D721Med (cell line): ENCODE measurements at regions not wholly inside any gene's neighbourhood (a gene's known extent, or its start where the extent isn't known, plus 50 kb on each side); places are given as distances from the start of the nearest gene placed in this dataset.

Experiments used
- DNase-seq: peaks from one replicate; pipeline ENCODE4 v3.0.0; 2011; ENCODE audit warnings: low spot score; ENCODE audit not compliant: insufficient read length
- FAIRE-seq: peaks from 2 replicates; lab custom pipeline; 2011; peaks lifted over from hg19 to GRCh38; lab: Jason Lieb, UNC
- TF ChIP-seq, protein P1 (sequence below): IDR thresholded peaks from 2 replicates; pipeline ENCODE4 v1.5.1; 2012; ENCODE audit warnings: mild to moderate bottlenecking, control low read depth; ENCODE audit not compliant: insufficient read depth; ENCODE audit errors: missing control alignments

DNA sequence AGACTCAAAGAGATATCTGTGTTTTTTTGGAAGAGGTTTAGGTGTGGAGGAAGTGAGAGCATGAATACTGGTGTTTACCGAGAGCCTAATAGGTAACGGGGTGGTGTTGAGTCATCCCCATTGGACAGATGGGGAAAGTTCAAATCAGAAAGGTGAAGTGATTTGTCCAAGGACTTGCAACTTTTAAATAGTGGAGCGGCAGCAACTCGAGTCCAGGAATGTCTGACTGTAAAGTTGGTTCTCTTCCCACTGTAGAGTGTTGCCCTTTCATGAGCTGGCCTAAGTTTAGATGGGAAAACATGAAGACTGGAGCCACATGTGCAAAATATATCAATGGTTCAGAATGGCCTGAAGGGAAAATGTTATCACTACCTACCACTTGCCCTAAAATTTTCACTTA is 125.7 kb downstream of the LYPLAL1 start:
- TF ChIP-seq, protein P1, sequence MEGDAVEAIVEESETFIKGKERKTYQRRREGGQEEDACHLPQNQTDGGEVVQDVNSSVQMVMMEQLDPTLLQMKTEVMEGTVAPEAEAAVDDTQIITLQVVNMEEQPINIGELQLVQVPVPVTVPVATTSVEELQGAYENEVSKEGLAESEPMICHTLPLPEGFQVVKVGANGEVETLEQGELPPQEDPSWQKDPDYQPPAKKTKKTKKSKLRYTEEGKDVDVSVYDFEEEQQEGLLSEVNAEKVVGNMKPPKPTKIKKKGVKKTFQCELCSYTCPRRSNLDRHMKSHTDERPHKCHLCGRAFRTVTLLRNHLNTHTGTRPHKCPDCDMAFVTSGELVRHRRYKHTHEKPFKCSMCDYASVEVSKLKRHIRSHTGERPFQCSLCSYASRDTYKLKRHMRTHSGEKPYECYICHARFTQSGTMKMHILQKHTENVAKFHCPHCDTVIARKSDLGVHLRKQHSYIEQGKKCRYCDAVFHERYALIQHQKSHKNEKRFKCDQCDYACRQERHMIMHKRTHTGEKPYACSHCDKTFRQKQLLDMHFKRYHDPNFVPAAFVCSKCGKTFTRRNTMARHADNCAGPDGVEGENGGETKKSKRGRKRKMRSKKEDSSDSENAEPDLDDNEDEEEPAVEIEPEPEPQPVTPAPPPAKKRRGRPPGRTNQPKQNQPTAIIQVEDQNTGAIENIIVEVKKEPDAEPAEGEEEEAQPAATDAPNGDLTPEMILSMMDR = no peak
- FAIRE-seq (no peak), DNase-seq (no peak)

DNA sequence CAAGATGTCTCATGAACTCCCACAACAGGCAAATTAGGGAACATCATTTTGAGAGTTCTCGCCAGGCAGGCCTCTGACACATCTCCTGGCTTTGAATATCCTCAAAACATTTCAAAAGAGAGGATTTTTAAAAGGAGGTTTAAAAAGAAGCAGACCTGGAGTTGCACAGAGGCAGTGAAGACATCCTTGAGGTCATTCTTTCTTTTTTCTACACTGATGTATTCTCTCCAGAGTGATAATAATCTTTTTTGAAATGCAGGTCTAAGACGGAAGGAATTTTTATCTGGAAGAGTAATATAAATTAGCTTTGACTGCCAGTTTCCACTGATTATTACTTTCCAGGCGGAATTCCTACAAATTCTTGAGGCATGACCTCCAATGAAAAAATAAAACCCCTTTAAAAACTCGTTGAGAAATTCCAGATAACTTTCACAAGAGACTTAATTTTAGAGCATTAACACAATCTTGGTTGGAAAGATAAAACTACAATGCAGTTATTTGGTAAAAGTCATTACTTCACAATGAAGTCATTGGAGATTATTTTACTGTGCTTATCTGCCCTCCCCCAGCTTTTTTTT is 125.0 kb downstream of the LYPLAL1 start:
- DNase-seq (no peak), FAIRE-seq (no peak)
- TF ChIP-seq, protein P1 = no peak

DNA sequence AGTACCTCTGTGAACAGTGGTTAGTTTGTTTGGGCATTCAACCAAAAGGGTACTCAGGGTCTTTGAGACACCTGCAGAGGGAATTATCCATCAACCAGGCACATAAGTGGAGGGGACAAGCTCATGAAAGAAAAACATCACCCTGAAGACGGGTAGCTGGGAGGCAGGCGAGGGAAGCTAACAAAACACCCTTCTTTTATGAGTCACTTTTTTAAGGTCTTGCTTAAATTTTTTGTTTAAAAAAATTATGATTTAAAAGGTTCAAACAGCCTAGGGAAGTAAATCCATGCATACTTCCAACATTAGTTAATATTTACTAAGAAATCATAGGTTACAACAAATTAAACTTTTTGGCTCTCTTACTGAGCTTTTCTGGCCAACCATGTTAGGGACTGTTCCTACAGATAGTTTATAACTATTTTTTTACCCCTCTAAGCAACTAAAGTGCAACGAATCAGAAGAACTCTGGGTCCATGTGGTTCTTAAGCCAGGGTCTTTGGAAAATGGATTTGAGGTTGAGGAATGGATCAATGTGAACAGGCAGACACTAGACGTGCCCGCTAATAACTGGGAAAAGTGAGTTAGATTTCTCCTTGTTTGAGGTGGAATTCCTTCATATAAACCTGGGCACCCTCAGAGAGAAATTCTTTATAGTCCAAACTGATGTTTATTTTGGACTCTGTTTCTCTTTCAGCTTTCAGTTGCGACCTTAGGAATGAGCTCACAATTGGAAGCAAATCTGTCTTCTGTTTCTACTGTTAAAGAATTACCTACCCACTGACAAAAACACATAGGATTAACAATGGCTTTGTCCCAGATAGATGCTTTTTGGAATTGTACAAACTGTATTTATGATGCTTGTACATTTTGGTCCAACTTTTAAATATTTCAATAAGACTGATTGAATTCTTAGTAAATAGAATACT is 123.0 kb downstream of the LYPLAL1 start:
- FAIRE-seq (no peak), DNase-seq (no peak)
- TF ChIP-seq, protein P1 = no peak

DNA sequence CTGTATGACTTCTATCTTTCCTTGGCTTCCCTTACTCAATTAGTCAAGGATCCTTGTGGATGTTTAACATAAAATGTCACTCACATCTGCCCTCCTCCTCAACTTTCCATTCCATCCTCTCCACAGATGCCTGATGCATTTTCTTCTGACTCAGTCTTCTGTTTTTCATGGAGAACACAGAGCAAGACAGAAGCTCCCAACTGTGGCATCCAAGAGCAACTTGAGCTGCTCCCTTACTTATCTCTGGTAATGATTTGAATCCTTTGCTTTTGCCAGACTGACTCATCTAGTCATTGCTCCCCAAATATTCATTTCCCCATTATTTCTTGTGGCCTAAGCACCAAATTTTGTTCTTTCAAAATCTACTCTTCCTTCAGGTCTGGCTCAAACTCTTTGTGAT is 120.6 kb downstream of the LYPLAL1 start:
- FAIRE-seq = no peak
- TF ChIP-seq, protein P1 = no peak
- no peak for DNase-seq

DNA sequence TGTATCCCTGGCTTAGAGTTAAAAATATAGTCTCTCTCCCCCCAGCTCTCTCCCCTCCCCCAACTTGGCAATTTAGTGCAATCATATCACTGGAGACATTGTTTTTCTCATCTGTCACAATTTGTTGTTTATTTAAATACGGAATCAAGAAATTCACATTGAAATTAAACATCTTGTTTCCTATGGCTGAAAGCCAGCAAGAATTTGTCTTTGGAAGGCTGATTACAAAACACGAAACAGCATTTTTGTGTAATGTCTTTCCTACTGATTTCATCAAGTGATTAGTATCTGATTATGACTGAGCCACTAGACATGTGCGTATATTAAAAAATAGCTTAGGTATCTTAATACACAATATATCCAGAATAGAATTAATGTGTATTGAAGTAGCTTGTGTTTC is 119.7 kb downstream of the LYPLAL1 start:
- FAIRE-seq = no peak
- DNase-seq = no peak

DNA sequence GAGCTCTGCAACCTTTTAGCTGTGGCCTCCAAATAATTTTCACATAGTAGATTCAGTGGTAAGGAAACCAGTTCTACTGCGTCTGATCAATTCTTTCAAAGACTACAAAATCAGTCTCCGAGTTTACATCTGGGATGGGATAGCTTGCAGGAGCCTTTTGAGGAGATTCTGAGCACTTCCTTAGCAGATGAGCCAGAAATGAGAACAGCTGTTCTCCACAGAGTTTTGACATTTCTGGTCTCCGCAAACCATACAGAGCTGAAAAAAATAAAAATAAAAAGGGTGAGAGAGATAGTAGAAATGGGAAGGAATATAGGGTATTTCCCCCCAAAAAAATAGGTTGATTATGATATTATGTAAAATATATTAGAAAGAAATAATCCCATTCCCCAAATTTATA is 119.3 kb downstream of the LYPLAL1 start:
- TF ChIP-seq, protein P1 = no peak
- FAIRE-seq = no peak

More for the DNA sequence above, 119.7 kb downstream of the LYPLAL1 start:
- TF ChIP-seq, protein P1 = no peak

DNA sequence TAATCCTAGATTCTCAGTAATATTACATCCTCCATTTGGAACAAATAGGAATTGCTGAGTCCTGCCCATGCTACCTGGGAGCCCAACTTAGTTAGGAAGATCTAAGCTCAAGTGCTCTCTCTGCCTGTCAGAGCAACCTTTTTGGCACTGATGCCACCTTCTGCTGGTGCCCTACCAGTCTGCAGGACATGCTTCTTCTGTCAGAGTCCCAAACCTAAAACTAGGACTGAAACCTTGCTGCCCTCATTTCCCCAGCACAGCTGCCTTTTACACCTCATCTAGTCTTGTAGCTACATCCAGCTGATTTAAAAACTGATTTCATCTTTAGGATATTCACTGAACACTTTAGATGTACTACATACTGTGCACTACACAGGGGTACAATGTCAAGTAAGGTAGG is 118.7 kb downstream of the LYPLAL1 start:
- FAIRE-seq (no peak), DNase-seq (no peak)
- TF ChIP-seq, protein P1 = no peak

More for the DNA sequence above, 119.3 kb downstream of the LYPLAL1 start:
- DNase-seq = no peak
